Transverse colon (tissue), 4 donors: ENCODE measurements at regions not wholly inside any gene's neighbourhood (a gene's known extent, or its start where the extent isn't known, plus 50 kb on each side); places are given as distances from the start of the nearest gene placed in this dataset.

Experiments used
- DNase-seq: peaks from one replicate; pipeline ENCODE4 v3.0.0-alpha.2; 2019
- H3K27ac ChIP-seq, 4 donors: fragments of 200-600 bp; sonication (generic); 2 replicates each; pipeline ENCODE4 v1.5.1; 2016 to 2018; ENCODE audit warnings: inconsistent platforms in 4 of 4
- H3K27me3 ChIP-seq: fragments of 200-600 bp; sonication (generic); 2 replicates; pipeline ENCODE4 v1.5.1; 2017; ENCODE audit warnings: inconsistent platforms
- H3K36me3 ChIP-seq, 4 donors: fragments of 200-600 bp; sonication (generic); 2 replicates each; pipeline ENCODE4 v1.5.1; 2017 to 2019; ENCODE audit warnings: inconsistent platforms in 4 of 4
- H3K4me1 ChIP-seq, 4 donors: fragments of 200-600 bp; sonication (generic); 2 replicates each; pipeline ENCODE4 v1.5.1; 2017 to 2020; ENCODE audit warnings: inconsistent platforms in 4 of 4
- H3K4me3 ChIP-seq, 4 donors: fragments of 200-600 bp; sonication (generic); 1 replicate in 1 of 4; 2 replicates in 3 of 4; pipeline versions ENCODE4 v1.5.1 to v1.6.1; 2017 to 2019; ENCODE audit warnings: inconsistent platforms in 4 of 4
- H3K9me3 ChIP-seq, 2 donors: fragments of 200-600 bp; sonication (generic); 2 replicates each; pipeline ENCODE4 v1.5.1; 2017 to 2019; ENCODE audit warnings: inconsistent platforms in 2 of 2
- EP300 ChIP-seq: sonication (generic); formaldehyde crosslinking; IDR thresholded peaks from one replicate; pipeline ENCODE4 v1.6.1; 2017; ENCODE audit warnings: antibody characterized with exemption, low read depth
- POLR2A ChIP-seq: fragments of 450-650 bp; IDR thresholded peaks from one replicate; pipeline ENCODE4 v1.6.1; 2016; ENCODE audit warnings: antibody characterized with exemption, mild to moderate bottlenecking, moderate library complexity
- POLR2AphosphoS5 ChIP-seq, 3 donors: sonication (generic); formaldehyde crosslinking; IDR thresholded peaks; one replicate each; pipeline ENCODE4 v1.6.1; 2016; ENCODE audit warnings: antibody characterized with exemption in 3 of 3
- WGBS, 2 donors: methylation state at CpG; one replicate each; pipeline ENCODE4 v1.1.5; 2018; ENCODE audit warnings: low coverage in 1 of 2; 5-methylcytosine and 5-hydroxymethylcytosine counted together
- in situ Hi-C, 4 donors: fragments of 200-750 bp; cut with MboI; loops; one replicate each; pipeline versions ENCODE4 v1.15.0 to v1.15.1; 2017; ENCODE audit warnings: low sequenced_read_pairs in 3 of 4, low pct_ligation_motif_present in 1 of 4, low pct_unique_long_range_greater_than_20kb in 1 of 4
- intact Hi-C: fragments of 100-400 bp; cut with DNase I; formaldehyde crosslinking; loops from one replicate; pipeline ENCODE4 v1.15.1; 2023; ENCODE audit warnings: low total_unique reads
- TF ChIP-seq, protein P1 (sequence below), 5 experiments: fragments of 200-600 bp in 3 of 5; fragments of 450-650 bp in 2 of 5; sonication (generic) in 3 of 5; IDR thresholded peaks; 1 replicate in 2 of 5; 2 replicates in 3 of 5; pipeline ENCODE4 v1.5.1; 2016 to 2017; ENCODE audit warnings: antibody characterized with exemption in 5 of 5, inconsistent platforms in 3 of 5, mild to moderate bottlenecking in 2 of 5, moderate library complexity in 1 of 5

DNA sequence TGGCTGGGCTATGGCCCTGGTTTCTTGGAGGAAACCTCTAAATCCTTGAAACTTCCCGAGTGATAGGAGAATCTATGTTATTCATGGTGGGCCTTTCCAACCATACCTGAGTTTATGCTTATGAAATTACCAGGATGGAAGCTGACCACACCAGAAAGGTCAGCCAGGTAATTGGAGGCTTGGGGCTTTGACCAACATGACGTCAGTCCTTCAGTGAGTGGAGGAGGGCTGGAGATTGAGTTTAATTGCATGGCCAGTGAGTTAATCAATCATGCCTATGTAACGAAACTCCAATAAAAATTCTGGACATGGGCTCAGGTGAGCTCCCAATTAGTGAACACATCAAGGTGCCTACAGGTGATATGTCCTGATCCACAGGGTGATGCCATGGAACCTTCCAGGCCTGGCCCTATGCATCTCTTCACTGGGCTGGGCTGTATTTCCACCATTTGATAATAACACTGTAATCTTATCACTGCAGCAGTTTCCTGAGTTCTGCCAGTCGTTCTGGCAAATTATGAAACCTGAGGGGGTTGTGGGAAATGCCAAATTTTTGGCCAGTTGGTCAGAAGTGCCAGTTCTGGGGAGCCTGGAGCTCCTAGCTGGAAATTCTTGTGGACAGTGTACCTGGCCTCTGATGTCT is 106.5 kb downstream of the CDH26 start:
- Histone ChIP-seq H3K36me3 (no peaks in the 10 kb centered on the region), H3K27me3 (no peaks in the 10 kb centered on the region), H3K27ac (no peak overlapping the region), H3K4me1 (no peaks in the 10 kb centered on the region), H3K4me3 (no peak overlapping the region), H3K9me3 (no peaks in the 10 kb centered on the region)
- in situ Hi-C loops, result no loop called here
- WGBS, 2 donors, result 61% methylated on average over 4 of the region's 4 CpGs; no CpG with 5 or more reads in 1 of the 2 donors
- intact Hi-C loops, result no loop called here
- TF ChIP-seq EP300, result no peak
- TF ChIP-seq, protein P1, sequence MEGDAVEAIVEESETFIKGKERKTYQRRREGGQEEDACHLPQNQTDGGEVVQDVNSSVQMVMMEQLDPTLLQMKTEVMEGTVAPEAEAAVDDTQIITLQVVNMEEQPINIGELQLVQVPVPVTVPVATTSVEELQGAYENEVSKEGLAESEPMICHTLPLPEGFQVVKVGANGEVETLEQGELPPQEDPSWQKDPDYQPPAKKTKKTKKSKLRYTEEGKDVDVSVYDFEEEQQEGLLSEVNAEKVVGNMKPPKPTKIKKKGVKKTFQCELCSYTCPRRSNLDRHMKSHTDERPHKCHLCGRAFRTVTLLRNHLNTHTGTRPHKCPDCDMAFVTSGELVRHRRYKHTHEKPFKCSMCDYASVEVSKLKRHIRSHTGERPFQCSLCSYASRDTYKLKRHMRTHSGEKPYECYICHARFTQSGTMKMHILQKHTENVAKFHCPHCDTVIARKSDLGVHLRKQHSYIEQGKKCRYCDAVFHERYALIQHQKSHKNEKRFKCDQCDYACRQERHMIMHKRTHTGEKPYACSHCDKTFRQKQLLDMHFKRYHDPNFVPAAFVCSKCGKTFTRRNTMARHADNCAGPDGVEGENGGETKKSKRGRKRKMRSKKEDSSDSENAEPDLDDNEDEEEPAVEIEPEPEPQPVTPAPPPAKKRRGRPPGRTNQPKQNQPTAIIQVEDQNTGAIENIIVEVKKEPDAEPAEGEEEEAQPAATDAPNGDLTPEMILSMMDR (IDR thresholded peaks at IDR 0.05), result no peak
- no peak for TF ChIP-seq POLR2AphosphoS5 (IDR thresholded peaks at IDR 0.05)
- no peak for TF ChIP-seq POLR2A
- no peak for DNase-seq

DNA sequence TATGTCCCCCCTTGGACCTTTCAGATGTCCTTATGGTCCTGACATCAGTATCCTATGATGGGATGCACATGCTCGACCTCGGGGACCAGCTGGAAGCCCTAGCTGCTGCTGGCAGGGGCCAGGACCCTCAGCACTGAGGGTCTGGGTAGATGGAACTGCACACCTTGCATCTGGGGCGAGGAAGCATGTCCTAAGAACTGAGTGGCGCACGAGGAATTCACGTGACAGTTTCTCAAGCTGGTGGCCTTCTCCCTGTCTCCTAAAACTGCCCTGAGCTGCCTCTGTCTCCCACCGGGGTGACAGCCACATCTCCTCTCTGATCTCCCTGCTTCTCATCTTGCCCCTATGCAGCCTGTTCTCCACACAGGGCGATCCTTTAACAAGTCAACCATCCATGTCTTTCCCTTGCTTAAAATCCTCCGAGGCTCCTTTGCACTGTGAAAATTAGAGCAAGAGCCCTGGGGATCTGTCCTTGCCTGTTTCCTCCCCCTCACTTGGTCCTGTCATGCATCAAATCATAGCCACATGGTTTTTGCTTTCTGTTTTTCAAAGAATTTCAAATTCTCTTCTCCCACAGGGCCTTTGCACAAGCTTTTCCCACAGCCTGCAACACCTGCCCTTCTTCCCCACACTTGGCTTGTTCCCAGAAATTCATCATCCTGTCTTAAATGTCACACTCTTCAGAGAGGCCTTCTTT is 107.7 kb downstream of the CDH26 start:
- no peak for DNase-seq
- Histone ChIP-seq H3K27me3 (no peaks in the 10 kb centered on the region), H3K4me3 (no peak overlapping the region), H3K9me3 (no peaks in the 10 kb centered on the region), H3K4me1 (no peaks in the 10 kb centered on the region), H3K36me3 (no peaks in the 10 kb centered on the region), H3K27ac (no peak overlapping the region)
- intact Hi-C loops (no loop called here), in situ Hi-C loops (no loop called here)
- TF ChIP-seq POLR2A, result no peak
- no peak for TF ChIP-seq POLR2AphosphoS5 (IDR thresholded peaks at IDR 0.05)
- TF ChIP-seq EP300, result no peak
- TF ChIP-seq, protein P1 (IDR thresholded peaks at IDR 0.05), result no peak
- WGBS, 2 donors, result 77% methylated on average over 9 of the region's 9 CpGs; no CpG with 5 or more reads in 1 of the 2 donors

DNA sequence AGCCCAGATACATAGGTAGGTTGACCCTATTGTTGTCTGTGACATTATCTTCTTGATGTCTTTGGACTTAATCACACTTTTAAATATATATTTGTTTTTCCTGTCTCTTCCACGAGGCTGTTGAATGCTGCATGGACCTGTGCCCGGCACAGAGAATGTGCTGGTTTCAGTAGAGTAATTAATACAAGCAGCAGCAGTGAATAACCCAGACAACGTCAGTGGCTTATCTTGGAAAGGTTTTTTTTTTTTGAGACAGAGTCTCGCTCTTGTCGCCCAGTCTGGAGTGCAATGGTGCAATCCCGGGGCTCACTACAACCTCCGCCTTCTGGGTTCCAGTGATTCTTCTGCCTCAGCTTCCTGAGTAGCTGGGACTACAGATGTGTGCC is 108.2 kb downstream of the CDH26 start:
- in situ Hi-C loops, result no loop called here
- no peaks in the 10 kb centered on the region for H3K36me3 ChIP-seq

DNA sequence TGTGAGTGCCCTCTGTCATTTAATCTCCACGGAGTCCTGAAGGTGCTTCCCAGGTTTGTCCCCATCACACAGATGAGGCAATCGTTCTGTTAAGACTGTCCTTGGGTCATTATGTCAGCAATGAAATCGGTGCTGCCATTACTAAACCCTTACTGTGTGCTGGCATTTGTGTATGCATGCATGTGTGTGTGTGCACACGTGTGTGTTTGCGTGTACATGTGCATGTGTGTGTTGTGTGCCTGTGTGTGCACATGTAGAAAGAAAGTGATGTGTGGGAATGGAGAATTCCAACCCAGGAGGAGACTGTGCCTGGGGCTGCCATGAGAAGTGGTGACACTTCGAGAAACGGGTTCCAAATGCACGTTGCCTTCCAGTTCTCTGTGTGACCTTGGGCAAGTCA is 110.3 kb downstream of the CDH26 start:
- in situ Hi-C loops, result no loop called here

More for the DNA sequence above, 108.2 kb downstream of the CDH26 start:
- Histone ChIP-seq H3K27me3 (no peaks in the 10 kb centered on the region), H3K4me1 (no peaks in the 10 kb centered on the region), H3K27ac (no peak overlapping the region), H3K9me3 (no peaks in the 10 kb centered on the region), H3K4me3 (no peak overlapping the region)
- TF ChIP-seq POLR2A (no peak), EP300 (no peak), POLR2AphosphoS5 (IDR thresholded peaks at IDR 0.05) (no peak)
- TF ChIP-seq, protein P1 (IDR thresholded peaks at IDR 0.05), result no peak
- 62 to 77% methylated on average over 2 to 7 of the region's 7 CpGs for WGBS, 2 donors
- intact Hi-C loops, result no loop called here
- DNase-seq, result no peak

More for the DNA sequence above, 110.3 kb downstream of the CDH26 start:
- no peaks in the 10 kb centered on the region for H3K4me1 ChIP-seq
- 78% methylated on average over 8 of the region's 8 CpGs; no CpG with 5 or more reads in 1 of the 2 donors for WGBS, 2 donors
- TF ChIP-seq, protein P1 (IDR thresholded peaks at IDR 0.05), result no peak
- TF ChIP-seq POLR2AphosphoS5 (IDR thresholded peaks at IDR 0.05) (no peak), POLR2A (no peak), EP300 (no peak)
- intact Hi-C loops, result no loop called here
- no peak for DNase-seq
- H3K4me3 ChIP-seq, result no peak overlapping the region
- H3K9me3 ChIP-seq, result no peaks in the 10 kb centered on the region
- no peak overlapping the region for H3K27ac ChIP-seq
- H3K36me3 ChIP-seq, result no peaks in the 10 kb centered on the region
- no peaks in the 10 kb centered on the region for H3K27me3 ChIP-seq
